AG04449 (cell line): ENCODE measurements at regions not wholly inside any gene's neighbourhood (a gene's known extent, or its start where the extent isn't known, plus 50 kb on each side); places are given as distances from the start of the nearest gene placed in this dataset.

ENCODE experiments used
- CTCF ChIA-PET: fragments of 350-600 bp; formaldehyde crosslinking; extraction: SDS; loops from one replicate; lab custom pipeline; 2021; ENCODE audit warnings: antibody characterized with exemption; lab: Yijun Ruan, JAX
- POLR2A ChIA-PET: fragments of 400-600, 350-600 bp; formaldehyde crosslinking; extraction: SDS; loops from one replicate; lab custom pipeline; 2020; ENCODE audit warnings: antibody characterized with exemption, inconsistent platforms; lab: Yijun Ruan, JAX
- DNase-seq: peaks from one replicate; pipeline ENCODE4 v3.0.0-alpha.2; 2010; ENCODE audit warnings: low read depth, low spot score
- H3K4me3 ChIP-seq: 2 replicates; pipeline ENCODE4 v1.5.1; 2011; ENCODE audit warnings: low read depth, mild to moderate bottlenecking, control low read depth, low read length
- CTCF ChIP-seq: IDR thresholded peaks from one replicate; pipeline ENCODE4 v1.5.1; 2011; ENCODE audit warnings: mild to moderate bottlenecking, moderate library complexity, low read length, control low read depth, inconsistent platforms; ENCODE audit not compliant: insufficient read depth; ENCODE audit errors: missing control alignments

GRCh38 chr9:20200991-20201431 is 412.2 kb upstream of the SLC24A2 start:
- ChIA-PET POLR2A (no interaction called here), CTCF (no interaction called here)
- DNase-seq: no peak
- no peak for TF ChIP-seq CTCF
- H3K4me3 ChIP-seq: no peak overlapping the region

GRCh38 chr9:20200581-20200980 is 411.7 kb upstream of the SLC24A2 start:
- CTCF ChIA-PET: no interaction called here
- POLR2A ChIA-PET: no interaction called here
- TF ChIP-seq CTCF: no peak
- H3K4me3 ChIP-seq: no peak overlapping the region
- DNase-seq: no peak

DNA sequence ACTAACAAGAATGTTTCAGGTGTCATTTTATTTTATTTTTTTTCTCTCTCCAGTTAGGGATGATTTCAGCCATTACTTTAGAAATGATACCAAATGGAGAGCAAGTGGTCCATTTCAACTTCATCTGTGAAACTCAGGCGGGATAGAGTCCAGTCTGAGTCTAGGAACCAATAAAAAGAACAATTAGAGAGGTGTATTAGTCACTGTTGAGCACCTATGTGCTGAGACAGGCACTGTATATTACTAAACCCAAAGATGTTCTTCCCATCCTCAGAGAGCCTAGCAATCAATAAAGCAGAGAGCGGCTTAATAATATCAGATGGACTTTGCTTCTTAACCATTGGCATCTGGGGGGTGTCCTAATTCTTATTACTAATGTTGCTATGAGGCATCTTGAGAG is 410.3 kb upstream of the SLC24A2 start:
- ChIA-PET POLR2A (no interaction called here), CTCF (no interaction called here)
- no peak for TF ChIP-seq CTCF
- no peak overlapping the region for H3K4me3 ChIP-seq
- no peak for DNase-seq

- CTCF ChIA-PET: no interaction called here
- TF ChIP-seq CTCF: no peak
- no peak overlapping the region for H3K4me3 ChIP-seq
- POLR2A ChIA-PET: no interaction called here
- DNase-seq: no peak
Measured at GRCh38 chr9:20197976-20198685, 409.3 kb upstream of the SLC24A2 start.

- no peak for DNase-seq
- no peak overlapping the region for H3K4me3 ChIP-seq
- ChIA-PET POLR2A (no interaction called here), CTCF (interaction anchor here (1.1 kb wide), 1 partner anchor 16 kb away, joined by 3 read pairs; no protein-coding TSS in a partner anchor)
- TF ChIP-seq CTCF: no peak
Measured at GRCh38 chr9:20191228-20191840, 402.5 kb upstream of the SLC24A2 start.

DNA sequence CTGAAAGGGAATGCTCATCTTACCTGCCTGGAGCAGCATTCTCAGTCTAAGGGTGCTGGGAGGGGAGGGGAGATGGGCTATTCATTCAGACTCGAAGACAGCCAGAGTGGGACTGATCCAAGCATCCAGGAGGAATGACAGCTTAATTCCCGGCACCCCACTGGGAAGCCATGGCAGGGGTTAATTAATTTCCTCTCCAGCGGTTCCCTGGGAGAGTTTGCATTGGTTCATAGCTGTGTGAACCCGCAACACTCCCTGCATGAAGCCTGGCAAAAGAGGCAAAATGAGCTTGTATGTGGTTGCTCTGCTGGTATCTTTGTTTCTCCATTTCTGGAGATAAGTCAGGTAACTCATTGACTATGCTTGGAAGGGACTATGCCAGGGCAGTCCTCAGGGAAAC is 401.0 kb upstream of the SLC24A2 start:
- no peak overlapping the region for H3K4me3 ChIP-seq
- ChIA-PET CTCF (interaction anchor here (0.6 kb wide), 1 partner anchor 268 kb away, joined by 3 read pairs; no protein-coding TSS in a partner anchor), POLR2A (no interaction called here)
- TF ChIP-seq CTCF: no peak
- DNase-seq: no peak
